Gastrocnemius medialis (tissue), 4 donors: ENCODE measurements at regions not wholly inside any gene's neighbourhood (a gene's known extent, or its start where the extent isn't known, plus 50 kb on each side); places are given as distances from the start of the nearest gene placed in this dataset.

Source experiments
- CTCF ChIP-seq, 5 experiments: fragments of 450-650 bp in 3 of 5; fragments of 200-600 bp in 2 of 5; sonication (generic) in 2 of 5; IDR thresholded peaks in 4 of 5; conservative IDR thresholded peaks in 1 of 5; 1 replicate in 4 of 5; 2 replicates in 1 of 5; pipeline ENCODE4 v1.5.1; 2016 to 2019; ENCODE audit warnings: antibody characterized with exemption in 5 of 5, mild to moderate bottlenecking in 3 of 5, moderate library complexity in 3 of 5
- POLR2A ChIP-seq, 2 donors: fragments of 450-650 bp; IDR thresholded peaks; one replicate each; pipeline ENCODE4 v1.6.1; 2017; ENCODE audit warnings: antibody characterized with exemption in 2 of 2, mild to moderate bottlenecking in 2 of 2, moderate library complexity in 2 of 2

- no peak for TF ChIP-seq CTCF (IDR thresholded peaks at IDR 0.05 in 4 of 5, conservative IDR thresholded peaks at IDR 0.05 in 1 of 5)
- TF ChIP-seq POLR2A (IDR thresholded peaks at IDR 0.05), result no peak
Measured at GRCh38 chr1:56094168-56094567, 485.2 kb downstream of the PLPP3 start.
